ENCODE measurements at regions not wholly inside any gene's neighbourhood (a gene's known extent, or its start where the extent isn't known, plus 50 kb on each side); places are given as distances from the start of the nearest gene placed in this dataset.

- TF ChIP-seq, protein P1, sequence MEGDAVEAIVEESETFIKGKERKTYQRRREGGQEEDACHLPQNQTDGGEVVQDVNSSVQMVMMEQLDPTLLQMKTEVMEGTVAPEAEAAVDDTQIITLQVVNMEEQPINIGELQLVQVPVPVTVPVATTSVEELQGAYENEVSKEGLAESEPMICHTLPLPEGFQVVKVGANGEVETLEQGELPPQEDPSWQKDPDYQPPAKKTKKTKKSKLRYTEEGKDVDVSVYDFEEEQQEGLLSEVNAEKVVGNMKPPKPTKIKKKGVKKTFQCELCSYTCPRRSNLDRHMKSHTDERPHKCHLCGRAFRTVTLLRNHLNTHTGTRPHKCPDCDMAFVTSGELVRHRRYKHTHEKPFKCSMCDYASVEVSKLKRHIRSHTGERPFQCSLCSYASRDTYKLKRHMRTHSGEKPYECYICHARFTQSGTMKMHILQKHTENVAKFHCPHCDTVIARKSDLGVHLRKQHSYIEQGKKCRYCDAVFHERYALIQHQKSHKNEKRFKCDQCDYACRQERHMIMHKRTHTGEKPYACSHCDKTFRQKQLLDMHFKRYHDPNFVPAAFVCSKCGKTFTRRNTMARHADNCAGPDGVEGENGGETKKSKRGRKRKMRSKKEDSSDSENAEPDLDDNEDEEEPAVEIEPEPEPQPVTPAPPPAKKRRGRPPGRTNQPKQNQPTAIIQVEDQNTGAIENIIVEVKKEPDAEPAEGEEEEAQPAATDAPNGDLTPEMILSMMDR (IDR thresholded peaks at IDR 0.05): no peak
Observed at GRCh38 chr1:64393790-64394189, 76.1 kb upstream of the CACHD1 start.

- TF ChIP-seq, protein P1 (IDR thresholded peaks at IDR 0.05): no peak
Observed at GRCh38 chr1:64396817-64397216, 73.1 kb upstream of the CACHD1 start.

DNA sequence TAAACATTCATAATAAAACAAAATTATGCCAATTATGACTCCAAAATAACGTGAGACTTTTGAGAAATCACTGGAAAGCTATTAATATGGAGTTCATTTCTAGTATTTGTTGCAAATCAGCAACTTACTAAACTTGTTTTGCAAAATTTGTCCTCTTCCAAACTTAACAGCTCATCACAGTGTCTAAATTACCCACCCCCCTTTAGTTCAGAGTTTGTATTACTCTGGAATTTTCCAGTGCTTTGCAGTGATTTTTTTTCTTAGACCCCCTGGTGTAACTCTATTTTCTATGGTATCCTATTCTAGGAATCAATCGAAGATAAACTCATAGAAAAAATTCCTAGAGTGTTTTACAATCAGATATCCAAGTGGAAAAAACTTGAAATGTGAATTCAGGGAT, 72.4 kb upstream of the CACHD1 start:
- TF ChIP-seq, protein P1 (IDR thresholded peaks at IDR 0.05): no peak

DNA sequence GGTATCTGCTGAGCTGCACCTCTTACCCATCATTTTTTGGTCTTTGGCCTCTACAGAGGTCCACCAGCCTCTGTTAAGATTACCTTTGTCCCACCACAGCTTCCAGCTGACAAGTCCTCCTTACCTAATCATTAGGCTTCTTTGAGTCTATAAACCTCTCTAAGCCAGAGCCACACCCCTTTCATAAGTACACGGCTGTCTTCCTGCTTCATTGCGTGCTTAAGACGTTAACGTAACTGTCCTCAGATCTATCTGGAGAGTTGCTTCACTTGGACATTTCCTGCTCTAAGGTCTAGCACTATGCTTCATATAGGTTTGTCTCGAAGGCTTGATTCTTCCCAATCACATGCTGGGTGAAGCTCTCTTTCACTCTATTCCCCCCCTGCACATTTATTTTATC, 71.0 kb upstream of the CACHD1 start:
- TF ChIP-seq, protein P1 (IDR thresholded peaks at IDR 0.05): no peak

GRCh38 chr1:64401285-64401684, 68.6 kb upstream of the CACHD1 start:
- TF ChIP-seq, protein P1 (IDR thresholded peaks at IDR 0.05): no peak

GRCh38 chr1:64403331-64403730, 66.6 kb upstream of the CACHD1 start:
- TF ChIP-seq, protein P1 (IDR thresholded peaks at IDR 0.05): no peak

DNA sequence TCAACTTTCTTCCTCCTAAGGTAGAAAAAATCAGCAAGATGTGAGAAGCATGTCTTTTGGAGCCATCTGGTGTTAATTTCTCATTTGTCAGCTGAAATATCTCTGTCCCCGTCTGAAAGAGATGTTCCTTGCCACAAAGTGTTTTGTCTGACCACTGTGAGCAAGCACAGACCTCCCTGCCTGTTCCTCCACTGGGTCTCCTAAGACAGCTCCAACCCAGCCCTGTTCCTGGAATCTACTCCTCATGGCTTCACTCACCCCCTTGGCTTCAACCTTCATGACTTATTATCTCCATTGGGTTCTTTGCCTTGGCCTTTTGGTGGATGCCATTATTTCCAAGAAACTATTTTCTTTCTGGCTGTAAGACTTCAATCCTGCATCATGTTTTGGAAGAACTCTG, 65.7 kb upstream of the CACHD1 start:
- TF ChIP-seq, protein P1 (IDR thresholded peaks at IDR 0.05): no peak

DNA sequence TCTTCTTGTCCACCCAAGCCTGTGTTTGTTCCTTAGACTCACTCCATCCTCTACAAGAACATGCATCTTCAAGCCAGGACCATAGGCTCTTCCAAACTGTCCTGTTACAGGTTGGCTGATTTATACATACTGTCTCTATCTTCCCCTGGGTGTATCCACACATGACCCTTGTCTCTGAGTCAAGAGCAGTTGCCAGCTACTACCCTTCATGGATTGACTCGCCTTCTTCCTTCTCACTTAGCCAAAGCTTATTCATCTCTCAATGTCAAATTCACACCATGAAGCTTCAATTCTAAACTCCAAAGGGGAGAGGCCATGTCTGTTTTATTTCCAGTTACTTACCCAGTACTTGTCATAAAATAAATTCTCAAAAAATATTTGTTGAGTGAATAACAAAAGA, 64.1 kb upstream of the CACHD1 start:
- TF ChIP-seq, protein P1 (IDR thresholded peaks at IDR 0.05): no peak

All from LNCAP (cell line).